ENCODE measurements at regions not wholly inside any gene's neighbourhood (a gene's known extent, or its start where the extent isn't known, plus 50 kb on each side); places are given as distances from the start of the nearest gene placed in this dataset.
"Not testable (repeated sequence)": the region's sequence is repeated elsewhere in the genome, so short reads cannot be mapped to it uniquely, and the experiment has no call there.

- Mint-ChIP-seq H3K27me3 (ENCODE audit: low read depth) (no peaks in the 10 kb centered on the region), H3K27ac (no peak overlapping the region), H3K9me3 (peaks cover 3 to 8% of the 10 kb centered on the region in 2 donors), H3K4me3 (no peak overlapping the region), H3K36me3 (ENCODE audit: insufficient read depth in 2 of 2) (peaks cover 0 to 2% of the 10 kb centered on the region in 2 donors), H3K4me1 (ENCODE audit: low read depth) (no peaks in the 10 kb centered on the region)
- ATAC-seq (replicated peaks in 1 of 2) (no peak), DNase-seq (no peak)
These were observed 1793.1 kb downstream of the EFNA5 start for GRCh38 chr5:105877592-105877991.

GRCh38 chr5:105874316-105874715, 1796.4 kb downstream of the EFNA5 start:
- Mint-ChIP-seq H3K4me1 (ENCODE audit: low read depth) (no peaks in the 10 kb centered on the region), H3K27me3 (ENCODE audit: low read depth) (no peaks in the 10 kb centered on the region), H3K36me3 (ENCODE audit: insufficient read depth in 2 of 2) (peaks cover 0 to 2% of the 10 kb centered on the region in 2 donors), H3K4me3 (no peak overlapping the region), H3K27ac (no peak overlapping the region), H3K9me3 (peaks cover 3 to 6% of the 10 kb centered on the region in 2 donors)
- DNase-seq (no peak), ATAC-seq (replicated peaks in 1 of 2) (no peak)

GRCh38 chr5:105872569-105873270, 1798.0 kb downstream of the EFNA5 start:
- Mint-ChIP-seq H3K9me3 (peaks cover 3 to 6% of the 10 kb centered on the region in 2 donors), H3K4me3 (no peak overlapping the region), H3K4me1 (ENCODE audit: low read depth) (no peaks in the 10 kb centered on the region), H3K36me3 (ENCODE audit: insufficient read depth in 2 of 2) (peaks cover 0 to 2% of the 10 kb centered on the region in 2 donors), H3K27me3 (ENCODE audit: low read depth) (no peaks in the 10 kb centered on the region), H3K27ac (no peak overlapping the region)
- DNase-seq (no peak), ATAC-seq (replicated peaks in 1 of 2) (no peak)

- no peak for ATAC-seq (replicated peaks in 1 of 2)
- Mint-ChIP-seq H3K27me3 (ENCODE audit: low read depth) (no peaks in the 10 kb centered on the region), H3K4me3 (no peak overlapping the region), H3K9me3 (peaks cover 4 to 13% of the 10 kb centered on the region in 2 donors), H3K27ac (no peak overlapping the region), H3K36me3 (ENCODE audit: insufficient read depth in 2 of 2) (peaks cover 0 to 2% of the 10 kb centered on the region in 2 donors), H3K4me1 (ENCODE audit: low read depth) (no peaks in the 10 kb centered on the region)
- no peak for DNase-seq
These were observed 1802.5 kb downstream of the EFNA5 start for GRCh38 chr5:105868038-105868780.

GRCh38 chr5:105865834-105866233, 1804.9 kb downstream of the EFNA5 start:
- Mint-ChIP-seq H3K4me3 (no peak overlapping the region), H3K27me3 (ENCODE audit: low read depth) (no peaks in the 10 kb centered on the region), H3K9me3 (peaks cover 4 to 10% of the 10 kb centered on the region in 2 donors), H3K4me1 (ENCODE audit: low read depth) (no peaks in the 10 kb centered on the region), H3K36me3 (ENCODE audit: insufficient read depth in 2 of 2) (no peaks in the 10 kb centered on the region), H3K27ac (no peak overlapping the region)
- ATAC-seq (replicated peaks in 1 of 2): no peak
- DNase-seq: no peak

GRCh38 chr5:105859350-105859749, 1811.4 kb downstream of the EFNA5 start:
- not testable (repeated sequence) for H3K36me3 Mint-ChIP-seq (ENCODE audit: insufficient read depth in 2 of 2); H3K27me3 Mint-ChIP-seq (ENCODE audit: low read depth); H3K4me1 Mint-ChIP-seq (ENCODE audit: low read depth); H3K4me3 Mint-ChIP-seq; DNase-seq; H3K27ac Mint-ChIP-seq; ATAC-seq (replicated peaks in 1 of 2); H3K9me3 Mint-ChIP-seq

- Mint-ChIP-seq H3K9me3 (peaks cover 3 to 4% of the 10 kb centered on the region in 2 donors), H3K27me3 (ENCODE audit: low read depth) (no peaks in the 10 kb centered on the region)
- no peak for DNase-seq
These were observed 1821.0 kb downstream of the EFNA5 start for GRCh38 chr5:105849701-105850100.

GRCh38 chr5:105840800-105841199, 1829.9 kb downstream of the EFNA5 start:
- H3K27me3 Mint-ChIP-seq (ENCODE audit: low read depth): no peaks in the 10 kb centered on the region
- DNase-seq (no peak), ATAC-seq (replicated peaks in 1 of 2) (no peak)
- peaks cover 6 to 12% of the 10 kb centered on the region in 2 donors for H3K9me3 Mint-ChIP-seq
- no peak overlapping the region for H3K4me3 Mint-ChIP-seq
- H3K4me1 Mint-ChIP-seq (ENCODE audit: low read depth): no peaks in the 10 kb centered on the region
- peaks cover 0 to 4% of the 10 kb centered on the region in 2 donors for H3K36me3 Mint-ChIP-seq (ENCODE audit: insufficient read depth in 2 of 2)
- no peak overlapping the region for H3K27ac Mint-ChIP-seq

More at GRCh38 chr5:105849701-105850100, 1821.0 kb downstream of the EFNA5 start:
- Mint-ChIP-seq H3K36me3 (ENCODE audit: insufficient read depth in 2 of 2) (no peaks in the 10 kb centered on the region), H3K27ac (no peak overlapping the region), H3K4me3 (no peak overlapping the region), H3K4me1 (ENCODE audit: low read depth) (no peaks in the 10 kb centered on the region)
- ATAC-seq (replicated peaks in 1 of 2): no peak

- Mint-ChIP-seq H3K36me3 (ENCODE audit: insufficient read depth in 2 of 2) (peaks cover 0 to 4% of the 10 kb centered on the region in 2 donors), H3K4me1 (ENCODE audit: low read depth) (no peaks in the 10 kb centered on the region), H3K4me3 (no peak overlapping the region), H3K27ac (no peak overlapping the region), H3K9me3 (peaks cover 4 to 12% of the 10 kb centered on the region in 2 donors), H3K27me3 (ENCODE audit: low read depth) (no peaks in the 10 kb centered on the region)
- DNase-seq: no peak
- no peak for ATAC-seq (replicated peaks in 1 of 2)
These were observed 1833.8 kb downstream of the EFNA5 start for GRCh38 chr5:105836887-105837286.

- no peak for DNase-seq
- Mint-ChIP-seq H3K27me3 (ENCODE audit: low read depth) (no peaks in the 10 kb centered on the region), H3K4me1 (ENCODE audit: low read depth) (no peaks in the 10 kb centered on the region), H3K27ac (no peak overlapping the region), H3K4me3 (no peak overlapping the region), H3K9me3 (peaks cover 4 to 12% of the 10 kb centered on the region in 2 donors), H3K36me3 (ENCODE audit: insufficient read depth in 2 of 2) (peaks cover 0 to 4% of the 10 kb centered on the region in 2 donors)
- no peak for ATAC-seq (replicated peaks in 1 of 2)
These were observed 1834.5 kb downstream of the EFNA5 start for GRCh38 chr5:105836268-105836667.

- DNase-seq: no peak
- Mint-ChIP-seq H3K4me3 (no peak overlapping the region), H3K36me3 (ENCODE audit: insufficient read depth in 2 of 2) (no peaks in the 10 kb centered on the region), H3K27me3 (ENCODE audit: low read depth) (no peaks in the 10 kb centered on the region), H3K4me1 (ENCODE audit: low read depth) (no peaks in the 10 kb centered on the region), H3K27ac (no peak overlapping the region), H3K9me3 (peaks cover 2 to 4% of the 10 kb centered on the region in 2 donors)
- ATAC-seq (replicated peaks in 1 of 2): no peak
These were observed 1841.9 kb downstream of the EFNA5 start for GRCh38 chr5:105828821-105829220.

GRCh38 chr5:105821800-105822199, 1848.9 kb downstream of the EFNA5 start:
- Mint-ChIP-seq H3K9me3 (peaks cover 4 to 7% of the 10 kb centered on the region in 2 donors), H3K4me1 (ENCODE audit: low read depth) (no peaks in the 10 kb centered on the region), H3K4me3 (no peak overlapping the region), H3K36me3 (ENCODE audit: insufficient read depth in 2 of 2) (no peaks in the 10 kb centered on the region), H3K27ac (no peak overlapping the region), H3K27me3 (ENCODE audit: low read depth) (no peaks in the 10 kb centered on the region)
- DNase-seq: no peak
- ATAC-seq (replicated peaks in 1 of 2): no peak

- Mint-ChIP-seq H3K27ac (no peak overlapping the region), H3K9me3 (peaks cover 6% of the 10 kb centered on the region in 2 donors), H3K27me3 (ENCODE audit: low read depth) (no peaks in the 10 kb centered on the region), H3K4me1 (ENCODE audit: low read depth) (no peaks in the 10 kb centered on the region), H3K4me3 (no peak overlapping the region), H3K36me3 (ENCODE audit: insufficient read depth in 2 of 2) (no peaks in the 10 kb centered on the region)
- ATAC-seq (replicated peaks in 1 of 2): no peak
- no peak for DNase-seq
These were observed 1852.8 kb downstream of the EFNA5 start for GRCh38 chr5:105817914-105818313.

Measured in activated T-cell treated with anti-CD3 and anti-CD28 coated beads, Interleukin-2, amount 50 U/mL, for 72 hours (primary cell).